ENCODE measurements at regions not wholly inside any gene's neighbourhood (a gene's known extent, or its start where the extent isn't known, plus 50 kb on each side); places are given as distances from the start of the nearest gene placed in this dataset.

- no peak overlapping the region for H3K9ac ChIP-seq (replicated peaks; ENCODE audit: extremely low read depth, insufficient read depth, low read length)
- ChIA-PET POLR2A (no interaction called here), CTCF (interaction anchor here (0.9 kb wide), 1 partner anchor 22 kb away, joined by 3 read pairs; no protein-coding TSS in a partner anchor)
- DNase-seq (ENCODE audit: low read depth, low spot score), result no peak
- BruUV-seq (replicated peaks), result no TSS peak
- no peaks in the 10 kb centered on the region for H4K20me1 ChIP-seq (replicated peaks; ENCODE audit: control insufficient read depth, extremely low read depth, insufficient read depth, low read length)
- no peak overlapping the region for H3K4me3 ChIP-seq (replicated peaks in 1 of 3; ENCODE audit: insufficient read depth in 1 of 3, low read depth in 1 of 3, low read length in 3 of 3)
- intact Hi-C loops (cut with micrococcal nuclease) (no loop called here), dilution Hi-C loops (cut with MboI; ENCODE audit: extremely low pct_ligation_motif_present, low sequenced_read_pairs) (no loop called here)
- H3K79me2 ChIP-seq (ENCODE audit: control insufficient read depth, insufficient read depth, low read length), result no peaks in the 10 kb centered on the region
- no peaks in the 10 kb centered on the region for H3K9me1 ChIP-seq (replicated peaks; ENCODE audit: control insufficient read depth, extremely low read depth, insufficient read depth, low read length)
- no peaks in the 10 kb centered on the region for H3K27me3 ChIP-seq (ENCODE audit: control insufficient read depth in 2 of 2, insufficient read depth in 2 of 2, low read length in 2 of 2)
- no peaks in the 10 kb centered on the region for H3K36me3 ChIP-seq (ENCODE audit: control insufficient read depth in 2 of 2, extremely low read depth in 1 of 2, insufficient read depth in 2 of 2, low read length in 2 of 2)
- H3K9me3 ChIP-seq (replicated peaks; ENCODE audit: control insufficient read depth, insufficient read depth, low read length), result no peaks in the 10 kb centered on the region
- H3K27ac ChIP-seq (ENCODE audit: insufficient read depth, low read depth, low read length), result no peak overlapping the region
- peaks cover 12% of the 10 kb centered on the region for H3K4me1 ChIP-seq (ENCODE audit: control insufficient read depth, extremely low read depth, insufficient read depth, low read length)
- TF ChIP-seq EZH2 (IDR thresholded peaks at IDR 0.05; ENCODE audit: borderline replicate concordance, low read depth, low read length, severe bottlenecking) (no peak), MAX (IDR thresholded peaks at IDR 0.05; ENCODE audit: insufficient read depth, insufficient read length) (no peak), MYC (IDR thresholded peaks at IDR 0.05; ENCODE audit: low read depth, low read length) (no peak), POLR2AphosphoS5 (IDR thresholded peaks at IDR 0.05; ENCODE audit: insufficient read depth, low read depth, low read length) (no peak), POLR2A (IDR thresholded peaks at IDR 0.05; ENCODE audit: low read depth, low read length) (no peak), JUN (IDR thresholded peaks at IDR 0.05; ENCODE audit: borderline replicate concordance, insufficient read depth, insufficient read length, low read depth) (no peak), GATA2 (IDR thresholded peaks at IDR 0.05; ENCODE audit: insufficient read depth, insufficient read length, low read depth, low read length) (no peak), FOS (IDR thresholded peaks at IDR 0.05; ENCODE audit: borderline replicate concordance, insufficient read depth, low read length) (no peak)
- TF ChIP-seq, protein P1, sequence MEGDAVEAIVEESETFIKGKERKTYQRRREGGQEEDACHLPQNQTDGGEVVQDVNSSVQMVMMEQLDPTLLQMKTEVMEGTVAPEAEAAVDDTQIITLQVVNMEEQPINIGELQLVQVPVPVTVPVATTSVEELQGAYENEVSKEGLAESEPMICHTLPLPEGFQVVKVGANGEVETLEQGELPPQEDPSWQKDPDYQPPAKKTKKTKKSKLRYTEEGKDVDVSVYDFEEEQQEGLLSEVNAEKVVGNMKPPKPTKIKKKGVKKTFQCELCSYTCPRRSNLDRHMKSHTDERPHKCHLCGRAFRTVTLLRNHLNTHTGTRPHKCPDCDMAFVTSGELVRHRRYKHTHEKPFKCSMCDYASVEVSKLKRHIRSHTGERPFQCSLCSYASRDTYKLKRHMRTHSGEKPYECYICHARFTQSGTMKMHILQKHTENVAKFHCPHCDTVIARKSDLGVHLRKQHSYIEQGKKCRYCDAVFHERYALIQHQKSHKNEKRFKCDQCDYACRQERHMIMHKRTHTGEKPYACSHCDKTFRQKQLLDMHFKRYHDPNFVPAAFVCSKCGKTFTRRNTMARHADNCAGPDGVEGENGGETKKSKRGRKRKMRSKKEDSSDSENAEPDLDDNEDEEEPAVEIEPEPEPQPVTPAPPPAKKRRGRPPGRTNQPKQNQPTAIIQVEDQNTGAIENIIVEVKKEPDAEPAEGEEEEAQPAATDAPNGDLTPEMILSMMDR (IDR thresholded peaks at IDR 0.05; ENCODE audit: extremely low read depth in 1 of 2, insufficient read depth in 1 of 2, low read depth in 1 of 2, low read length in 2 of 2), result no peak
- no peak overlapping the region for H2AFZ ChIP-seq (ENCODE audit: low read depth, low read length)
- no peak overlapping the region for H3K4me2 ChIP-seq (ENCODE audit: insufficient read depth, low read length)
- FAIRE-seq, result no peak
These were observed 683.1 kb downstream of the LTN1 start for GRCh38 chr21:28309596-28309995.
